Panc1 (cell line): ENCODE measurements at regions not wholly inside any gene's neighbourhood (a gene's known extent, or its start where the extent isn't known, plus 50 kb on each side); places are given as distances from the start of the nearest gene placed in this dataset.

Source experiments
- ATAC-seq: fragments of 200-7000 bp; cut with Tn5 transposase; 2 replicates; pipeline ENCODE4 v1.9.1; 2020; ENCODE audit warnings: mild to moderate bottlenecking, moderate library complexity
- BruUV-seq: library from RNA; stranded (reverse); fragments of 400-500 nt; replicated peaks from 2 replicates; lab custom pipeline; 2021; lab: Mats Ljungman, UMichigan
- CTCF ChIA-PET: fragments of 300-600 bp; sonication (Branson Sonifier 250); formaldehyde crosslinking; loops from one replicate; lab custom pipeline; 2022; ENCODE audit warnings: antibody characterized with exemption; lab: Charles Lee
- POLR2A ChIA-PET: fragments of 300-600 bp; sonication (Branson Sonifier 250); formaldehyde crosslinking; loops from one replicate; lab custom pipeline; 2022; ENCODE audit warnings: antibody characterized with exemption; lab: Charles Lee
- DNase-seq: peaks from one replicate; pipeline ENCODE4 v3.0.0-alpha.2; 2010; ENCODE audit warnings: low read depth, low spot score
- H3K27ac ChIP-seq: 2 replicates; pipeline ENCODE4 v1.5.1; 2011; ENCODE audit warnings: mild to moderate bottlenecking, low read length, inconsistent platforms
- H3K27me3 ChIP-seq: fragments of 200-500 bp; sonication (Bioruptor generic); 2 replicates; pipeline ENCODE4 v1.6.0; 2014; ENCODE audit warnings: low read length, inconsistent platforms; ENCODE audit not compliant: control insufficient read depth, insufficient read depth
- H3K36me3 ChIP-seq: fragments of 200-500 bp; sonication (Bioruptor generic); 2 replicates; pipeline ENCODE4 v1.5.1; 2014; ENCODE audit warnings: inconsistent platforms, mild to moderate bottlenecking, low read length, moderate library complexity; ENCODE audit not compliant: control insufficient read depth, insufficient read depth
- H3K4me1 ChIP-seq: 2 replicates; pipeline ENCODE4 v1.5.1; 2011; ENCODE audit warnings: inconsistent platforms, mild to moderate bottlenecking, low read length, moderate library complexity; ENCODE audit not compliant: control insufficient read depth, insufficient read depth
- H3K4me3 ChIP-seq, 2 experiments: 2 replicates each; pipeline ENCODE4 v1.5.1; 2011 to 2012; ENCODE audit warnings: low read depth in 2 of 2, low read length in 2 of 2, mild to moderate bottlenecking in 2 of 2, inconsistent platforms in 1 of 2, moderate library complexity in 1 of 2
- H3K9me3 ChIP-seq: fragments of 200-500 bp; sonication (Bioruptor generic); 2 replicates; pipeline ENCODE4 v1.5.1; 2014; ENCODE audit warnings: low read depth, mild to moderate bottlenecking, inconsistent platforms, low read length, moderate library complexity; ENCODE audit not compliant: control insufficient read depth, insufficient read depth
- POLR2AphosphoS5 ChIP-seq: IDR thresholded peaks from 2 replicates; pipeline ENCODE4 v1.6.1; 2012; ENCODE audit warnings: mild to moderate bottlenecking, low read depth, low read length, moderate library complexity
- SIN3A ChIP-seq: IDR thresholded peaks from 2 replicates; pipeline ENCODE4 v1.6.1; 2012; ENCODE audit warnings: low read depth, mild to moderate bottlenecking, low read length, moderate library complexity, borderline replicate concordance; ENCODE audit not compliant: insufficient read depth
- TCF7L2 ChIP-seq: IDR thresholded peaks from 2 replicates; pipeline ENCODE4 v1.6.1; 2011; ENCODE audit warnings: mild to moderate bottlenecking, low read depth, low read length, inconsistent platforms
- in situ Hi-C: cut with HindIII; loops from 2 replicates; pipeline ENCODE4 v1.10.0; 2016; ENCODE audit warnings: low sequenced_read_pairs, low pct_unique_long_range_greater_than_20kb
- intact Hi-C: fragments of 100-400 bp; cut with micrococcal nuclease; formaldehyde crosslinking; loops from one replicate; pipeline ENCODE4 v1.10.0; 2022; ENCODE audit not compliant: unreplicated experiment
- TF ChIP-seq, protein P1 (sequence below), 2 experiments: IDR thresholded peaks; 2 replicates each; pipeline ENCODE4 v1.6.1; 2011 to 2012; ENCODE audit warnings: low read depth in 2 of 2, control low read depth in 1 of 2, low read length in 1 of 2, mild to moderate bottlenecking in 1 of 2, moderate library complexity in 1 of 2; ENCODE audit not compliant: insufficient read depth in 1 of 2
- TF ChIP-seq, protein P2 (sequence below): fragments of 450-650 bp; IDR thresholded peaks from 2 replicates; pipeline ENCODE4 v1.5.1; 2017; ENCODE audit warnings: mild to moderate bottlenecking

DNA sequence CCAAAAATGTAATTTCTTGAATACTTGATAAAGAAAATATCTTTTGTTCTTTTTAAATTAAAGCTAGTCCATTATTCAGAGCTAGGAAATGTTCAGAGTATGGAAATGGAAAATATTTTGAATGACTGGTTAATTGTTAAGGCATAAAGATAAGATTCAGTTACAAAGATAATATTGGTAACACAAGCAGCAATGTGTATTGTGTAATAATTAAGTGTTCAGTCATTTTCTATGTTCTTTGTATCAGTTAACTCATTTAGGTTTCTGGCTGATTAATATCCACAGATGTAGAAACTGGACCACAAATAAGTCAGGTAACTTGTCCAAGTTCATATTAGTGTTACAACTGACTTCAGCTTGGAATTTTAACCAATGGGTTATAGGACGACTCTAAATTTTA is 442.2 kb upstream of the MANEA start:
- H3K27ac ChIP-seq: no peak overlapping the region
- CTCF ChIA-PET: no interaction called here
- in situ Hi-C loops: no loop called here
- no peak for ATAC-seq
- H3K36me3 ChIP-seq: no peaks in the 10 kb centered on the region
- H3K4me3 ChIP-seq: no peak overlapping the region
- TF ChIP-seq SIN3A (no peak), TCF7L2 (no peak), POLR2AphosphoS5 (no peak)
- TF ChIP-seq, protein P1, sequence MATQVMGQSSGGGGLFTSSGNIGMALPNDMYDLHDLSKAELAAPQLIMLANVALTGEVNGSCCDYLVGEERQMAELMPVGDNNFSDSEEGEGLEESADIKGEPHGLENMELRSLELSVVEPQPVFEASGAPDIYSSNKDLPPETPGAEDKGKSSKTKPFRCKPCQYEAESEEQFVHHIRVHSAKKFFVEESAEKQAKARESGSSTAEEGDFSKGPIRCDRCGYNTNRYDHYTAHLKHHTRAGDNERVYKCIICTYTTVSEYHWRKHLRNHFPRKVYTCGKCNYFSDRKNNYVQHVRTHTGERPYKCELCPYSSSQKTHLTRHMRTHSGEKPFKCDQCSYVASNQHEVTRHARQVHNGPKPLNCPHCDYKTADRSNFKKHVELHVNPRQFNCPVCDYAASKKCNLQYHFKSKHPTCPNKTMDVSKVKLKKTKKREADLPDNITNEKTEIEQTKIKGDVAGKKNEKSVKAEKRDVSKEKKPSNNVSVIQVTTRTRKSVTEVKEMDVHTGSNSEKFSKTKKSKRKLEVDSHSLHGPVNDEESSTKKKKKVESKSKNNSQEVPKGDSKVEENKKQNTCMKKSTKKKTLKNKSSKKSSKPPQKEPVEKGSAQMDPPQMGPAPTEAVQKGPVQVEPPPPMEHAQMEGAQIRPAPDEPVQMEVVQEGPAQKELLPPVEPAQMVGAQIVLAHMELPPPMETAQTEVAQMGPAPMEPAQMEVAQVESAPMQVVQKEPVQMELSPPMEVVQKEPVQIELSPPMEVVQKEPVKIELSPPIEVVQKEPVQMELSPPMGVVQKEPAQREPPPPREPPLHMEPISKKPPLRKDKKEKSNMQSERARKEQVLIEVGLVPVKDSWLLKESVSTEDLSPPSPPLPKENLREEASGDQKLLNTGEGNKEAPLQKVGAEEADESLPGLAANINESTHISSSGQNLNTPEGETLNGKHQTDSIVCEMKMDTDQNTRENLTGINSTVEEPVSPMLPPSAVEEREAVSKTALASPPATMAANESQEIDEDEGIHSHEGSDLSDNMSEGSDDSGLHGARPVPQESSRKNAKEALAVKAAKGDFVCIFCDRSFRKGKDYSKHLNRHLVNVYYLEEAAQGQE (IDR thresholded peaks at IDR 0.05; ENCODE audit: insufficient read depth in 1 of 2, low read depth in 2 of 2, low read length in 1 of 2): no peak
- TF ChIP-seq, protein P2, sequence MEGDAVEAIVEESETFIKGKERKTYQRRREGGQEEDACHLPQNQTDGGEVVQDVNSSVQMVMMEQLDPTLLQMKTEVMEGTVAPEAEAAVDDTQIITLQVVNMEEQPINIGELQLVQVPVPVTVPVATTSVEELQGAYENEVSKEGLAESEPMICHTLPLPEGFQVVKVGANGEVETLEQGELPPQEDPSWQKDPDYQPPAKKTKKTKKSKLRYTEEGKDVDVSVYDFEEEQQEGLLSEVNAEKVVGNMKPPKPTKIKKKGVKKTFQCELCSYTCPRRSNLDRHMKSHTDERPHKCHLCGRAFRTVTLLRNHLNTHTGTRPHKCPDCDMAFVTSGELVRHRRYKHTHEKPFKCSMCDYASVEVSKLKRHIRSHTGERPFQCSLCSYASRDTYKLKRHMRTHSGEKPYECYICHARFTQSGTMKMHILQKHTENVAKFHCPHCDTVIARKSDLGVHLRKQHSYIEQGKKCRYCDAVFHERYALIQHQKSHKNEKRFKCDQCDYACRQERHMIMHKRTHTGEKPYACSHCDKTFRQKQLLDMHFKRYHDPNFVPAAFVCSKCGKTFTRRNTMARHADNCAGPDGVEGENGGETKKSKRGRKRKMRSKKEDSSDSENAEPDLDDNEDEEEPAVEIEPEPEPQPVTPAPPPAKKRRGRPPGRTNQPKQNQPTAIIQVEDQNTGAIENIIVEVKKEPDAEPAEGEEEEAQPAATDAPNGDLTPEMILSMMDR: no peak
- H3K4me1 ChIP-seq: no peaks in the 10 kb centered on the region; the same call in 1 of the 2 replicates
- no peaks in the 10 kb centered on the region for H3K27me3 ChIP-seq
- DNase-seq: no peak
- intact Hi-C loops: no loop called here
- BruUV-seq: no TSS peak
- POLR2A ChIA-PET: no interaction called here
- no peaks in the 10 kb centered on the region for H3K9me3 ChIP-seq

DNA sequence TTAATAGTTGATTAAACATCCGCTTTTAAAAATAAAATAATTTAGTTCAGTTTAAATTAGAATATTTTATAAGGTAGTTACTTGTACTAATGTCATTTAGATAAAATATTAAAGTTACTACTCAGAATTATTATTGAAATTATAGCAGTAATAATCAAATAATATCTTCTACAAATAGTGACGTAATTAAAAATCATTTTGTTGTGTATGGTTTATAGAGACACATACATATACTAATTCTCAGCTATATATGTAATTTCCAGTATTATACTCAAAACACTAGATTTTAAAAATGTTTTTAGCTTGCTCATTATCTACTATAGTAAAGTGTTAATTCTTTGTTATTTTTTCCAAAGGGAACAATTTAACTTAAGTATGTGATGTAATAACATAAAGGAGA is 435.2 kb upstream of the MANEA start:
- no TSS peak for BruUV-seq

More for the DNA sequence above, 435.2 kb upstream of the MANEA start:
- H3K4me1 ChIP-seq: no peaks in the 10 kb centered on the region
- ATAC-seq (no peak), DNase-seq (no peak)
- in situ Hi-C loops (no loop called here), intact Hi-C loops (no loop called here)
- ChIA-PET CTCF (no interaction called here), POLR2A (no interaction called here)
- no peak for TF ChIP-seq POLR2AphosphoS5
- TF ChIP-seq, protein P2: no peak
- TF ChIP-seq, protein P1 (IDR thresholded peaks at IDR 0.05; ENCODE audit: insufficient read depth in 1 of 2, low read depth in 2 of 2, low read length in 1 of 2): no peak
- TF ChIP-seq TCF7L2: no peak
- no peak for TF ChIP-seq SIN3A
- H3K27me3 ChIP-seq: no peaks in the 10 kb centered on the region
- H3K4me3 ChIP-seq: no peak overlapping the region
- H3K27ac ChIP-seq: no peak overlapping the region
- no peaks in the 10 kb centered on the region; the same call in 1 of the 2 replicates for H3K36me3 ChIP-seq
- H3K9me3 ChIP-seq: no peaks in the 10 kb centered on the region
